A549 (cell line): ENCODE measurements at regions not wholly inside any gene's neighbourhood (a gene's known extent, or its start where the extent isn't known, plus 50 kb on each side); places are given as distances from the start of the nearest gene placed in this dataset.

ENCODE experiments used
- JUNB ChIP-seq: fragments of >200 bp; sonication (Bioruptor Twin); formaldehyde crosslinking; IDR thresholded peaks from 2 replicates; pipeline ENCODE4 v1.6.1; 2016
- TF ChIP-seq, protein P1 (sequence below): fragments of >200 bp; sonication (Bioruptor Twin); formaldehyde crosslinking; IDR thresholded peaks from 3 replicates; pipeline ENCODE4 v1.5.1; 2016
- TF ChIP-seq, protein P2 (sequence below): fragments of 150-350 bp; IDR thresholded peaks from 2 replicates; pipeline ENCODE4 v1.6.1; 2014; ENCODE audit warnings: low read depth, mild to moderate bottlenecking, low read length

DNA sequence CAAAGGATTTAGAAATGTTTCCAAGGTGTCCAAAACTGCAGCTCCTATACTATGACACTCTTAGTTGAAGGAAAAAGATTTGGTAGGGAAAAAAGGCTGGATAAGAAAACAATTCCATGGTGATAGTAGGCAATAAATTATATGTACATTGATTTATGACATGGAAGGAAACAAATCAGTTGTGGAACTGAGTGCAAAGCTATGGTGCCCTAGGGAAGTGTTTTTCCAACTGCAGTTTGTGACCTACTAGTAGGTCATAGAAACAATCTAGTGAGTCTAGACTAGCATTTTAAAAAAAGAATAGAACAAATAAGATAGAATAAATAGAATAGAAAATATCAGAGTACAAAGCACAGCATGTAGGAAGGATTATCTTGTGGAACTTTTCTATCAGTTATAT, 58.4 kb upstream of the TSPAN5 start:
- TF ChIP-seq, protein P1, sequence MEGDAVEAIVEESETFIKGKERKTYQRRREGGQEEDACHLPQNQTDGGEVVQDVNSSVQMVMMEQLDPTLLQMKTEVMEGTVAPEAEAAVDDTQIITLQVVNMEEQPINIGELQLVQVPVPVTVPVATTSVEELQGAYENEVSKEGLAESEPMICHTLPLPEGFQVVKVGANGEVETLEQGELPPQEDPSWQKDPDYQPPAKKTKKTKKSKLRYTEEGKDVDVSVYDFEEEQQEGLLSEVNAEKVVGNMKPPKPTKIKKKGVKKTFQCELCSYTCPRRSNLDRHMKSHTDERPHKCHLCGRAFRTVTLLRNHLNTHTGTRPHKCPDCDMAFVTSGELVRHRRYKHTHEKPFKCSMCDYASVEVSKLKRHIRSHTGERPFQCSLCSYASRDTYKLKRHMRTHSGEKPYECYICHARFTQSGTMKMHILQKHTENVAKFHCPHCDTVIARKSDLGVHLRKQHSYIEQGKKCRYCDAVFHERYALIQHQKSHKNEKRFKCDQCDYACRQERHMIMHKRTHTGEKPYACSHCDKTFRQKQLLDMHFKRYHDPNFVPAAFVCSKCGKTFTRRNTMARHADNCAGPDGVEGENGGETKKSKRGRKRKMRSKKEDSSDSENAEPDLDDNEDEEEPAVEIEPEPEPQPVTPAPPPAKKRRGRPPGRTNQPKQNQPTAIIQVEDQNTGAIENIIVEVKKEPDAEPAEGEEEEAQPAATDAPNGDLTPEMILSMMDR: no peak
- TF ChIP-seq JUNB: no peak
- TF ChIP-seq, protein P2, sequence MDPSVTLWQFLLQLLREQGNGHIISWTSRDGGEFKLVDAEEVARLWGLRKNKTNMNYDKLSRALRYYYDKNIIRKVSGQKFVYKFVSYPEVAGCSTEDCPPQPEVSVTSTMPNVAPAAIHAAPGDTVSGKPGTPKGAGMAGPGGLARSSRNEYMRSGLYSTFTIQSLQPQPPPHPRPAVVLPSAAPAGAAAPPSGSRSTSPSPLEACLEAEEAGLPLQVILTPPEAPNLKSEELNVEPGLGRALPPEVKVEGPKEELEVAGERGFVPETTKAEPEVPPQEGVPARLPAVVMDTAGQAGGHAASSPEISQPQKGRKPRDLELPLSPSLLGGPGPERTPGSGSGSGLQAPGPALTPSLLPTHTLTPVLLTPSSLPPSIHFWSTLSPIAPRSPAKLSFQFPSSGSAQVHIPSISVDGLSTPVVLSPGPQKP: no peak
